ENCODE measurements at regions not wholly inside any gene's neighbourhood (a gene's known extent, or its start where the extent isn't known, plus 50 kb on each side); places are given as distances from the start of the nearest gene placed in this dataset.

DNA sequence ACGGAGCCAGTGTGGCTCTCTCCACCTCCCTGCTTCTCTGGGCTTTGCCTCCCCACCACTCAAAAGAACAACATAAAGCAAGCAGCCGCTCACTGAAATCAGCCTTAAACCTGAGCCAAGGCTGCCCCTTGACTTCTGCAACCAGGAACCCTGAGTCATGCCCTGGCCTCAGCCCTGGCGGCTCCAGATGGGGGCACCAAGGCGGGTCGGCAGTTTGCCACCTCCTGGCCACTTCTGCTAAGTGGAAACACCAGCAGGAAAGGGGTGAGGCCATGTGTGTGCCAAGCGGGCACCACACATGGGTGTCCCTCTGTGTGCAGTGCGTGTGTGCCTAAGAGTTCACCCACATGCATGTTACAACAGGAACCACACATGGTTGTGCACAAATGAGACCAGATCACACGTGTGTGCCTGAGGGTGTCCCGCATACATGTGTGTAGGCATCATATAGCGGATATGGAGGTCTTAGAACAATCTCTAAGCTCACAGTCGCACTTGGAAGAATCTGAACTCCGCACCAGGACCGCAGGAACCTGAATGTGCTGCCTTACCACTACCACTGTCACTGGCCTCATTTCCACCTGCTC is 221.2 kb downstream of the MN1 start:
- no peak overlapping the region for H3K4me3 ChIP-seq
- H3K27ac ChIP-seq: peak overlapping the region in 3 of 11 experiments; percentile 17 to 45 (median 23); a peak in 3 of 22 replicates
- TF ChIP-seq Cebpa-rat (IDR thresholded peaks at IDR 0.05): no peak
- no peaks in the 10 kb centered on the region for H3K9me3 ChIP-seq (replicated peaks in 1 of 11)
- no peak overlapping the region for H3K9ac ChIP-seq
- no peaks in the 10 kb centered on the region for H3K36me3 ChIP-seq
- peaks cover 7 to 40% (median 18%) of the 10 kb centered on the region in 10 experiments; a peak in 16 of 20 replicates for H3K4me1 ChIP-seq
- H4K20me1 ChIP-seq: no peaks in the 10 kb centered on the region
- H3K4me2 ChIP-seq: peak overlapping the region in 10 of 11 experiments; percentile 1 to 60 (median 32); a peak in 15 of 22 replicates
- no peaks in the 10 kb centered on the region for H3K27me3 ChIP-seq

DNA sequence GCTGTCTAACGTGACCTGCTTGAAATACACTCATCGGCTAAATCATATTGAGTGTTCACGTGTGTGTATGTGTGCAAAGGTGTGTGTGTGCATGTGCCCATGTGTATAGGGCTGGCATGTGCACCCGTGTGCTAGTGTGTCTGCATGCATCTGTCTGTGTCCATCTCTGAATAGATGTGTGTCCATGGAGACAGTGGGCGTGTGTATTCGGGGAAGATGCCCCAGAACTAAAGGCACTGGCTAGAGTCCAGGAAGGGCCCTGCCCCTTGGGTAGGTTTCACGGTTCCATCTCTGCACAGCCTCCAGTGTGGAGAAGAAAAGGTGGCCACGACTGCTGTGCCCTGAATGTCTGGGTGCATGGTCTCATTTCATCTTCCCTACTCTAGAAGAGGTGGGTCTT is 220.3 kb downstream of the MN1 start:
- Histone ChIP-seq H3K4me3 (no peak overlapping the region), H3K36me3 (no peaks in the 10 kb centered on the region), H3K9ac (no peak overlapping the region), H4K20me1 (no peaks in the 10 kb centered on the region), H3K4me2 (peak overlapping the region in 1 of 11 experiments; percentile 26; a peak in 1 of 22 replicates), H3K9me3 (replicated peaks in 1 of 11) (no peaks in the 10 kb centered on the region), H3K4me1 (peaks cover 3 to 32% (median 16%) of the 10 kb centered on the region in 10 experiments; a peak in 16 of 20 replicates), H3K27me3 (no peaks in the 10 kb centered on the region), H3K27ac (no peak overlapping the region)
- TF ChIP-seq Cebpa-rat (IDR thresholded peaks at IDR 0.05): no peak

DNA sequence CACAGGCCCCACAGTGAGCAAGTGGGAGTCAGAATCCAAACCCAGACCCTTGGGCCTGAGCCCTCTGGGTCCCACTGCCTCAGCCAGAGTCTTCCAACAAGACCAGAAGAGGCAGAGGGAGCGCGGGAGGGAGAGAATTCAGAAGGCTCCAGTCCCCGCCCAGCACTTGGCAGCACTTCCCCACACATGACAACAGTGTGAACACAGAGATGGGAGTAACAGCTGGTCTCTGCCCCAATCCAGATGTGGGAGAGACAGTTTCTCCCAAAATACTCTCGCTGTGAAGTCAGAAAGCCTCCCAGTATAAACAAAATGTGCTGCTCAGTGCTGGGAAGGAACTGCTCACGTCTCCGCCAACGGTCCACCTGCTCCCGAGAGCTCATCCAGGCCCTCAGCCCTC is 219.9 kb downstream of the MN1 start:
- TF ChIP-seq Cebpa-rat (IDR thresholded peaks at IDR 0.05): no peak
- Histone ChIP-seq H3K4me1 (peaks cover 0 to 29% (median 13%) of the 10 kb centered on the region in 10 experiments; a peak in 15 of 20 replicates), H3K27ac (no peak overlapping the region), H4K20me1 (no peaks in the 10 kb centered on the region), H3K36me3 (no peaks in the 10 kb centered on the region), H3K27me3 (no peaks in the 10 kb centered on the region), H3K9me3 (replicated peaks in 1 of 11) (no peaks in the 10 kb centered on the region), H3K9ac (no peak overlapping the region), H3K4me2 (peak overlapping the region in 2 of 11 experiments; percentile 5 to 26; a peak in 2 of 22 replicates), H3K4me3 (no peak overlapping the region)

DNA sequence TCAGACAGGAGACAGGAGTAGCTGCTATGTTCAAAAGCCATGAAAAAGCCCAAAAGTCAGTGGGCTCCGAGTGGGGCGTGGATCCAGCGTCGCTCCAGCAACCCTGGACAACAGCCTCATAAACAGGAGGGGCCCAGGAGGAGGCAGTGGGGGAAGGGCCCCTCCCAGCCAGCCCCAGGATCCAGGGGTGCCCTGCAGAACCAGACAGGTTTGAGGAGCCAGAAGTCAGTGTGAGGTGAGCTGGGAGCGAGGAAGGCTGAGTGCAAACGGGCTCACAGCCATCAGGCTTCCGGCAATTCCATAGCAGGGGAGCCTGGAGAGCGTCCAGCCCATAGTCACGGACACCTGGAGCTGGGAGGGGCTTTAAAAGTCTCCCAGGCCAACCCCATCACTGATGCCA is 217.7 kb downstream of the MN1 start:
- Histone ChIP-seq H3K9ac (no peak overlapping the region), H3K4me3 (no peak overlapping the region), H3K27me3 (no peaks in the 10 kb centered on the region), H3K27ac (no peak overlapping the region), H4K20me1 (no peaks in the 10 kb centered on the region), H3K4me2 (no peak overlapping the region), H3K9me3 (replicated peaks in 1 of 11) (no peaks in the 10 kb centered on the region), H3K36me3 (no peaks in the 10 kb centered on the region), H3K4me1 (peaks cover 0 to 36% (median 15%) of the 10 kb centered on the region in 10 experiments; a peak in 15 of 20 replicates)
- TF ChIP-seq Cebpa-rat (IDR thresholded peaks at IDR 0.05): no peak

DNA sequence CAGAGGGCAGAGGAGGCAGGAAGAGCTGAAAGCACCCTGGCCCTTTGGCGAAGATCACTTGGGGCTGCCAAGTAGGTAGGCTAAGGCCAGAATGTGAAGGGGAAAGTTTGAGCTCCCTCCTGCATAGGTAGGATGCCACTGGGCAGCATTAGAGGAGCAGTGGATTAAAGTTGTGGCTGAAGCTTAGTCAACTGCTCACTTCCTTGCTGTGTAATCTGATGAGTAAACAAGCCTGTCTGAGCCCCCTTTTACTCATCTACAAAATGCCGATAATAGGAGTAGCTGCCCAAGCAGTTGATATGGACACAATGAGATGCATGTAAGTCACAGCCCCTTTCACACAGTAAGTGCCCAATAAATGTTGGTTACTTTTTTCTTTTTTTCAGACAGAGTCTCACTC is 216.4 kb downstream of the MN1 start:
- Histone ChIP-seq H3K4me2 (0 out of 22 replicates have a peak overlapping the region, but pooled peaks of 1 of the 11 experiments have one; percentile 19), H3K4me3 (no peak overlapping the region), H4K20me1 (no peaks in the 10 kb centered on the region), H3K4me1 (peaks cover 0 to 33% (median 11%) of the 10 kb centered on the region in 10 experiments; a peak in 15 of 20 replicates), H3K9ac (no peak overlapping the region), H3K9me3 (replicated peaks in 1 of 11) (no peaks in the 10 kb centered on the region), H3K27me3 (no peaks in the 10 kb centered on the region), H3K27ac (no peak overlapping the region), H3K36me3 (no peaks in the 10 kb centered on the region)
- TF ChIP-seq Cebpa-rat (IDR thresholded peaks at IDR 0.05): no peak

DNA sequence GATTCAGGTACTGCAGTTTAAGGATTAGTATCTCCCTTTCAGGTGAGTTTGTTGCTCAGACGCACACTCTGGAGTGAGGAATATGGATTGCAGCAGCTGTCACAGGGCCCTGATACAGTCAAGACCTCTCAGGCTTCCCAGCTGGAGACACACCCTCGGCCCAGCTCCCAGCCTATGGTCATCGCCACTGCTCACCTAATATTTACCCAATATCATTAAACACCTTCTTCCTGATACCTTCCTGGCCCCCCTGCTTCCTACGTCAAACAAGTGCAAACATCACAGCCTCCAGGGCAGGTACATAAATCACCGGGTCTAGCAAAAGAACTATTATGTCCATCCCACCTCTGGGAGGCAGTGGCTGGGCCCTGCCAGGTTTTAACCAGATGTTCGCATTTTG is 213.3 kb downstream of the MN1 start:
- peaks cover 14 to 46% (median 32%) of the 10 kb centered on the region in 10 experiments; a peak in 19 of 20 replicates for H3K4me1 ChIP-seq

DNA sequence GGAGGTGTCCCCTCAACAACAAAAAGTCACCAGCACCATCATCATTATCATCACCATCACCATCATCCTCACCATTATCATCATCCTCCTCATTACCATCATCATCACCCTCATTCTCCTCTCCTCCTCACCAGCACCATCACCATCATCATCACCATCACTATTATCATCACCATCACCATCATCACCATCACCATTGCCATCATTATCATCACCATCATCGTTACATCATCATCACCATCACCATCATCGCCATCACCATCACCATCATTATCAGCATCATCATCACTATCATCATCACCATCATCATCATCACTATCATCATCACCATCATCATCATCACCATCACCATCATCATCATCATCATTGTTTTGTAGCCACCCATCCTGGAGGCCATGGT is 212.6 kb downstream of the MN1 start:
- Histone ChIP-seq H4K20me1 (no peaks in the 10 kb centered on the region), H3K27ac (no peak overlapping the region), H3K27me3 (no peaks in the 10 kb centered on the region), H3K4me2 (peak overlapping the region in 1 of 11 experiments; percentile 5; a peak in 1 of 22 replicates), H3K36me3 (no peaks in the 10 kb centered on the region), H3K9me3 (replicated peaks in 1 of 11) (no peaks in the 10 kb centered on the region), H3K9ac (no peak overlapping the region), H3K4me3 (no peak overlapping the region), H3K4me1 (peaks cover 14 to 52% (median 38%) of the 10 kb centered on the region in 10 experiments; a peak in 19 of 20 replicates)
- TF ChIP-seq Cebpa-rat (IDR thresholded peaks at IDR 0.05): no peak

More for the DNA sequence above, 213.3 kb downstream of the MN1 start:
- TF ChIP-seq Cebpa-rat (IDR thresholded peaks at IDR 0.05): no peak
- Histone ChIP-seq H3K27ac (no peak overlapping the region), H3K9me3 (replicated peaks in 1 of 11) (no peaks in the 10 kb centered on the region), H3K4me2 (peak overlapping the region in 1 of 11 experiments; percentile 5; a peak in 1 of 22 replicates), H4K20me1 (no peaks in the 10 kb centered on the region), H3K27me3 (no peaks in the 10 kb centered on the region), H3K4me3 (no peak overlapping the region), H3K36me3 (no peaks in the 10 kb centered on the region), H3K9ac (no peak overlapping the region)

DNA sequence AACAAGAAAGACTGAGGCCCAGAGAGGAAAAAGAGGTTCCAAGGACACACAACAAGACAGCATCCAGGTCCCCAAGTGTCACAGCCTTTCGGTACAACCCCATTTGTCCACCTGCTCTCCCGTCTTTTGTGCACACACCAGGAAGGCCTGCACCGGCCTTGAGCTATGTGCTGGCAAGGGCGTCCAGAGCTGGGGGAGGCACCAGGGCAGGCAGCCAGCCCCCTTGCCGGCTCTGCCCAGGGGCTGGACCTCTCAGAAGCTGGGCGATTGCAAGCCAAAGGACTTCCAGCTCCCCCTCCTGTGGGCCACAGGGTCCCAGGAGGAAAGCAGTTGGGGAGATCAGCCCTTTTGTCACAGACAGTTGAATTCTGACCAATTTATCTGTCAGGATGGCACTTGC is 210.5 kb downstream of the MN1 start:
- Histone ChIP-seq H3K27me3 (no peaks in the 10 kb centered on the region), H3K4me2 (peak overlapping the region; percentile 54 to 96 (median 85)), H3K9ac (peak overlapping the region in 6 of 11 experiments; percentile 35 to 67 (median 53); a peak in 9 of 22 replicates), H3K9me3 (replicated peaks in 1 of 11) (no peaks in the 10 kb centered on the region), H3K4me1 (peaks cover 14 to 66% (median 44%) of the 10 kb centered on the region in 10 experiments; a peak in 19 of 20 replicates), H3K4me3 (peak overlapping the region in 3 of 10 experiments; percentile 13 to 36 (median 32); a peak in 4 of 20 replicates), H3K36me3 (no peaks in the 10 kb centered on the region), H4K20me1 (no peaks in the 10 kb centered on the region), H3K27ac (peak overlapping the region in 8 of 11 experiments; percentile 10 to 72 (median 52); a peak in 10 of 22 replicates)
- no peak for TF ChIP-seq Cebpa-rat (IDR thresholded peaks at IDR 0.05)

DNA sequence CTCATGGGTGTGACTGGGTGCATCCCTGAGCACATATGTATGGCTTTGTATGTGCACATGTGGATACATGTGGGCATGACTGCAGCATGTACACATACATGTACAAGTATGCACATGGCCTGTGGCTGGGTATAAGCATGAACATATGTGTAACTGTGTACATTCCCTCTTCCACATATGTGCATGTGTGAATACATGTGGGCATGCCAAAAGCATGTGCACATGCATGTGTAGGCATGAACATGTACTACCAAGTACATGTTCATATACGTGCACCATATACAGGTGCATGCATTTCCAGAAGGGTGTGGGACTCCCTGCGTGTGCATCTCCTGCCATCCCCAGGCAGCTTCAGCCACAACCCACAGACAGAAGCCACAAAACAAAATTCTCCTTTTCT is 208.2 kb downstream of the MN1 start:
- Histone ChIP-seq H3K9ac (no peak overlapping the region), H3K4me1 (peaks cover 14 to 58% (median 42%) of the 10 kb centered on the region in 10 experiments; a peak in 19 of 20 replicates), H3K4me3 (no peak overlapping the region), H3K9me3 (replicated peaks in 1 of 11) (peaks cover 0 to under 1% (median 0%) of the 10 kb centered on the region in 11 experiments; a peak in 1 of 22 replicates), H3K4me2 (peak overlapping the region in 8 of 11 experiments; percentile 75 to 96 (median 88); a peak in 16 of 22 replicates), H3K27me3 (no peaks in the 10 kb centered on the region), H3K27ac (no peak overlapping the region; a peak in 1 of 22 replicates), H4K20me1 (no peaks in the 10 kb centered on the region), H3K36me3 (no peaks in the 10 kb centered on the region)
- no peak for TF ChIP-seq Cebpa-rat (IDR thresholded peaks at IDR 0.05)

Measured in BLaER1 treated with 17β-estradiol and CSF1 and Interleukin-3, amounts not matched to agents 10 nM and 100 nM (cell line).